ENCODE measurements at regions not wholly inside any gene's neighbourhood (a gene's known extent, or its start where the extent isn't known, plus 50 kb on each side); places are given as distances from the start of the nearest gene placed in this dataset.

- Histone ChIP-seq H3K79me2 (ENCODE audit: insufficient read depth, low read length) (no peaks in the 10 kb centered on the region), H3K4me1 (ENCODE audit: insufficient read depth, low read length) (no peaks in the 10 kb centered on the region), H3K4me3 (ENCODE audit: low read depth in 1 of 2, low read length in 2 of 2) (no peak overlapping the region), H3K36me3 (ENCODE audit: insufficient read depth, low read length) (no peaks in the 10 kb centered on the region), H3K4me2 (ENCODE audit: insufficient read depth, low read length) (no peak overlapping the region), H2AFZ (ENCODE audit: low read depth, low read length) (no peak overlapping the region), H3K9ac (ENCODE audit: low read depth, low read length) (no peak overlapping the region), H3K27me3 (ENCODE audit: insufficient read depth, low read length, poor library complexity) (peaks cover 2% of the 10 kb centered on the region), H3K27ac (ENCODE audit: low read length) (no peak overlapping the region), H4K20me1 (ENCODE audit: insufficient read depth, low read length) (no peaks in the 10 kb centered on the region), H3K9me3 (ENCODE audit: insufficient read depth, low read length, severe bottlenecking) (no peaks in the 10 kb centered on the region)
- no peak for DNase-seq
- no peak for TF ChIP-seq EZH2 (IDR thresholded peaks at IDR 0.05; ENCODE audit: borderline replicate concordance, low read depth, low read length, severe bottlenecking)
- no peak for TF ChIP-seq CTCF (IDR thresholded peaks at IDR 0.05; ENCODE audit: borderline replicate concordance, extremely low read depth, low read length, poor library complexity, severe bottlenecking)
- ATAC-seq (ENCODE audit: insufficient read depth, low read depth), result no peak
These were observed 100.3 kb upstream of the FAR2 start for GRCh38 chr12:29048787-29049186.

- no peak for TF ChIP-seq EZH2 (IDR thresholded peaks at IDR 0.05; ENCODE audit: borderline replicate concordance, low read depth, low read length, severe bottlenecking)
- no peak for TF ChIP-seq CTCF (IDR thresholded peaks at IDR 0.05; ENCODE audit: borderline replicate concordance, extremely low read depth, low read length, poor library complexity, severe bottlenecking)
- no peaks in the 10 kb centered on the region for H4K20me1 ChIP-seq (ENCODE audit: insufficient read depth, low read length)
- no peak overlapping the region for H3K4me3 ChIP-seq (ENCODE audit: low read depth in 1 of 2, low read length in 2 of 2)
- ATAC-seq (ENCODE audit: insufficient read depth, low read depth), result no peak
- H3K36me3 ChIP-seq (ENCODE audit: insufficient read depth, low read length), result no peaks in the 10 kb centered on the region
- no peaks in the 10 kb centered on the region for H3K9me3 ChIP-seq (ENCODE audit: insufficient read depth, low read length, severe bottlenecking)
- no peaks in the 10 kb centered on the region for H3K4me1 ChIP-seq (ENCODE audit: insufficient read depth, low read length)
- H3K79me2 ChIP-seq (ENCODE audit: insufficient read depth, low read length), result no peaks in the 10 kb centered on the region
- no peak overlapping the region for H3K27ac ChIP-seq (ENCODE audit: low read length)
- no peak overlapping the region for H2AFZ ChIP-seq (ENCODE audit: low read depth, low read length)
- no peak overlapping the region for H3K9ac ChIP-seq (ENCODE audit: low read depth, low read length)
- DNase-seq, result no peak
- H3K4me2 ChIP-seq (ENCODE audit: insufficient read depth, low read length), result no peak overlapping the region
- no peaks in the 10 kb centered on the region for H3K27me3 ChIP-seq (ENCODE audit: insufficient read depth, low read length, poor library complexity)
These were observed 98.6 kb upstream of the FAR2 start for GRCh38 chr12:29050503-29050902.

GRCh38 chr12:29051221-29051620 lies 97.9 kb upstream of the FAR2 start:
- H3K4me2 ChIP-seq (ENCODE audit: insufficient read depth, low read length), result no peak overlapping the region
- H3K4me1 ChIP-seq (ENCODE audit: insufficient read depth, low read length), result no peaks in the 10 kb centered on the region
- H3K9ac ChIP-seq (ENCODE audit: low read depth, low read length), result no peak overlapping the region
- H4K20me1 ChIP-seq (ENCODE audit: insufficient read depth, low read length), result no peaks in the 10 kb centered on the region
- H3K27ac ChIP-seq (ENCODE audit: low read length), result no peak overlapping the region
- H3K79me2 ChIP-seq (ENCODE audit: insufficient read depth, low read length), result no peaks in the 10 kb centered on the region
- H3K27me3 ChIP-seq (ENCODE audit: insufficient read depth, low read length, poor library complexity), result no peaks in the 10 kb centered on the region
- ATAC-seq (ENCODE audit: insufficient read depth, low read depth) (no peak), DNase-seq (no peak)
- no peak overlapping the region for H2AFZ ChIP-seq (ENCODE audit: low read depth, low read length)
- no peaks in the 10 kb centered on the region for H3K36me3 ChIP-seq (ENCODE audit: insufficient read depth, low read length)
- H3K9me3 ChIP-seq (ENCODE audit: insufficient read depth, low read length, severe bottlenecking), result no peaks in the 10 kb centered on the region
- H3K4me3 ChIP-seq (ENCODE audit: low read depth in 1 of 2, low read length in 2 of 2), result no peak overlapping the region
- TF ChIP-seq EZH2 (IDR thresholded peaks at IDR 0.05; ENCODE audit: borderline replicate concordance, low read depth, low read length, severe bottlenecking), result no peak
- no peak for TF ChIP-seq CTCF (IDR thresholded peaks at IDR 0.05; ENCODE audit: borderline replicate concordance, extremely low read depth, low read length, poor library complexity, severe bottlenecking)

GRCh38 chr12:29053567-29053966 lies 95.5 kb upstream of the FAR2 start:
- Histone ChIP-seq H3K79me2 (ENCODE audit: insufficient read depth, low read length) (no peaks in the 10 kb centered on the region), H3K4me1 (ENCODE audit: insufficient read depth, low read length) (no peaks in the 10 kb centered on the region), H3K36me3 (ENCODE audit: insufficient read depth, low read length) (no peaks in the 10 kb centered on the region), H3K9me3 (ENCODE audit: insufficient read depth, low read length, severe bottlenecking) (no peaks in the 10 kb centered on the region), H2AFZ (ENCODE audit: low read depth, low read length) (no peak overlapping the region), H4K20me1 (ENCODE audit: insufficient read depth, low read length) (no peaks in the 10 kb centered on the region), H3K27ac (ENCODE audit: low read length) (no peak overlapping the region), H3K9ac (ENCODE audit: low read depth, low read length) (no peak overlapping the region), H3K4me2 (ENCODE audit: insufficient read depth, low read length) (no peak overlapping the region), H3K27me3 (ENCODE audit: insufficient read depth, low read length, poor library complexity) (no peaks in the 10 kb centered on the region), H3K4me3 (ENCODE audit: low read depth in 1 of 2, low read length in 2 of 2) (no peak overlapping the region)
- no peak for ATAC-seq (ENCODE audit: insufficient read depth, low read depth)
- no peak for DNase-seq
- TF ChIP-seq CTCF (IDR thresholded peaks at IDR 0.05; ENCODE audit: borderline replicate concordance, extremely low read depth, low read length, poor library complexity, severe bottlenecking) (no peak), EZH2 (IDR thresholded peaks at IDR 0.05; ENCODE audit: borderline replicate concordance, low read depth, low read length, severe bottlenecking) (no peak)
